ENCODE measurements at regions not wholly inside any gene's neighbourhood (a gene's known extent, or its start where the extent isn't known, plus 50 kb on each side); places are given as distances from the start of the nearest gene placed in this dataset.

GRCh38 chr1:213921311-213921710 lies 66.5 kb upstream of the PROX1 start:
- Histone ChIP-seq H4K20me1 (ENCODE audit: insufficient read depth, low read length) (no peaks in the 10 kb centered on the region), H3K9ac (ENCODE audit: insufficient read depth, low read length, poor library complexity, severe bottlenecking) (no peak overlapping the region), H3K27me3 (ENCODE audit: control insufficient read depth in 2 of 2, insufficient read depth in 2 of 2, low read length in 2 of 2) (no peaks in the 10 kb centered on the region), H3K4me1 (ENCODE audit: control insufficient read depth in 1 of 2, insufficient read depth in 2 of 2, low read length in 2 of 2) (no peaks in the 10 kb centered on the region), H2AFZ (ENCODE audit: insufficient read depth, low read depth, low read length, poor library complexity, severe bottlenecking) (no peak overlapping the region), H3K4me2 (replicated peaks; ENCODE audit: extremely low read depth, low read length, poor library complexity, severe bottlenecking) (no peak overlapping the region), H3K4me3 (replicated peaks in 1 of 3; ENCODE audit: low read depth in 2 of 3, low read length in 3 of 3) (no peak overlapping the region), H3K27ac (ENCODE audit: low read depth in 1 of 2, low read length in 2 of 2) (no peak overlapping the region), H3K9me3 (replicated peaks in 1 of 2; ENCODE audit: control insufficient read depth in 1 of 2, insufficient read depth in 1 of 2, low read length in 2 of 2) (no peaks in the 10 kb centered on the region), H3K79me2 (ENCODE audit: insufficient read depth, low read length) (no peaks in the 10 kb centered on the region), H3K36me3 (replicated peaks in 1 of 2; ENCODE audit: control insufficient read depth in 1 of 2, insufficient read depth in 2 of 2, low read length in 2 of 2) (no peaks in the 10 kb centered on the region)
- WGBS (ENCODE audit: insufficient coverage), result no CpG with 5 or more reads among the region's 2 CpGs
- peaks cover 0 to 2% (median 1%) of the 10 kb centered on the region in 3 donors for H3K27me3 Mint-ChIP-seq (ENCODE audit: low read depth in 3 of 3)
- no peak overlapping the region for H3K27ac Mint-ChIP-seq
- no peaks in the 10 kb centered on the region for H3K36me3 Mint-ChIP-seq
- H3K4me3 Mint-ChIP-seq, result no peak overlapping the region
- no peak for TF ChIP-seq CTCF (IDR thresholded peaks at IDR 0.05)
- intact Hi-C loops (cut with micrococcal nuclease), result no loop called here
- peaks cover 0 to 5% (median 0%) of the 10 kb centered on the region in 7 donors for H3K9me3 Mint-ChIP-seq
- no peak for DNase-seq
- no peaks in the 10 kb centered on the region for H3K4me1 Mint-ChIP-seq

GRCh38 chr1:213921712-213922111 lies 66.1 kb upstream of the PROX1 start:
- Mint-ChIP-seq H3K36me3 (no peaks in the 10 kb centered on the region), H3K9me3 (peaks cover 0 to 4% (median 0%) of the 10 kb centered on the region in 7 donors), H3K4me1 (no peaks in the 10 kb centered on the region), H3K27me3 (ENCODE audit: low read depth in 3 of 3) (peaks cover 0 to 2% (median 1%) of the 10 kb centered on the region in 3 donors), H3K27ac (no peak overlapping the region), H3K4me3 (no peak overlapping the region)
- no peak for DNase-seq
- no peaks in the 10 kb centered on the region for H3K79me2 ChIP-seq (ENCODE audit: insufficient read depth, low read length)
- H3K9me3 ChIP-seq (replicated peaks in 1 of 2; ENCODE audit: control insufficient read depth in 1 of 2, insufficient read depth in 1 of 2, low read length in 2 of 2), result no peaks in the 10 kb centered on the region
- H3K9ac ChIP-seq (ENCODE audit: insufficient read depth, low read length, poor library complexity, severe bottlenecking), result no peak overlapping the region
- H3K36me3 ChIP-seq (replicated peaks in 1 of 2; ENCODE audit: control insufficient read depth in 1 of 2, insufficient read depth in 2 of 2, low read length in 2 of 2), result no peaks in the 10 kb centered on the region
- H3K27ac ChIP-seq (ENCODE audit: low read depth in 1 of 2, low read length in 2 of 2), result no peak overlapping the region
- intact Hi-C loops (cut with micrococcal nuclease), result no loop called here
- TF ChIP-seq CTCF (IDR thresholded peaks at IDR 0.05), result no peak
- no peaks in the 10 kb centered on the region for H3K27me3 ChIP-seq (ENCODE audit: control insufficient read depth in 2 of 2, insufficient read depth in 2 of 2, low read length in 2 of 2)
- no peak overlapping the region for H2AFZ ChIP-seq (ENCODE audit: insufficient read depth, low read depth, low read length, poor library complexity, severe bottlenecking)
- H3K4me2 ChIP-seq (replicated peaks; ENCODE audit: extremely low read depth, low read length, poor library complexity, severe bottlenecking), result no peak overlapping the region
- H3K4me1 ChIP-seq (ENCODE audit: control insufficient read depth in 1 of 2, insufficient read depth in 2 of 2, low read length in 2 of 2), result no peaks in the 10 kb centered on the region
- H4K20me1 ChIP-seq (ENCODE audit: insufficient read depth, low read length), result no peaks in the 10 kb centered on the region
- H3K4me3 ChIP-seq (replicated peaks in 1 of 3; ENCODE audit: low read depth in 2 of 3, low read length in 3 of 3), result no peak overlapping the region
- WGBS (ENCODE audit: insufficient coverage), result 91% methylated on average over 3 of the region's 5 CpGs
